NCI-H1417 treated with DMSO at 0.1 percent for 48 hours (cell line): ENCODE measurements at regions not wholly inside any gene's neighbourhood (a gene's known extent, or its start where the extent isn't known, plus 50 kb on each side); places are given as distances from the start of the nearest gene placed in this dataset.

Experiments used
- DNase-seq: peaks from one replicate; lab custom pipeline; 2025; lab: John Stamatoyannopoulos, UW

DNA sequence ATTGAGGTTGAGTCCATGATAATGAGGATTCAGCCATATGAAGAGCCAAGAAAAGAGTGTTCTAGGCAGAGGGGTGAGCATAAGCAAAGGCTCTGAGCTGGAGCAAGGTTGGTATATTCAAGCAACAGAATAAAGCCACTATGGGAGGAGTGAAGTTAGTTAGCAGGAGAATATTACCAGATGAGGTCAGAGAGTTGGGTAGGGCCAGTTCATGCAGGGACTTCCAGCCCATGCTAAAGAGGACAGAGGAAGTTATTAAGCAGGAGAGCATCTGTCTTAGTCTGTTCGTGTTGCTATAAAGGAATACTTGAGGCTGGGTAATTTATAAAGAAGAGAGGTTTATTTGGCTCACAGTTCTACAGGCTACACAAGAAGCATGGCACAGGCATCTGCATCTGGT, 57.1 kb upstream of the ATG10 start:
- DNase-seq: no peak

- DNase-seq: no peak
These were observed 58.9 kb upstream of the ATG10 start for GRCh38 chr5:81912933-81913332.

DNA sequence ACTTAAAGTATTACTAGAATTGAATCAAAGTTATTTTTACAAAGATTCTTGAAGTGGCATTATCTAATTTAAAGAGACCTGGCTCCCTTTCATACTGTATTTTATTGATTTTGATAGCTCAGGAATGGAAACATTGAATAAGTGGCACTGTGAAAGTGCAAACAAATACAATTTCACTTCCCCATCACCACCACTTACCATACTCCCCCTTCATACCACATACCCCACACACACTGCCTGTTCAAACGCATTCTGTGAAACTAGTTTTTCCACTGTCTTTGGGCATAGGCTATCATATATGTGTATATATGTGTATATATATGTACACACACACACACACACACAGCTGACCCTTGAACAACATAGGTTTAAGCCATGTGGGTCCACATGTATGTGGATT, 62.1 kb upstream of the ATG10 start:
- DNase-seq: no peak

- no peak for DNase-seq
These were observed 63.1 kb upstream of the ATG10 start for GRCh38 chr5:81908771-81909170.

DNA sequence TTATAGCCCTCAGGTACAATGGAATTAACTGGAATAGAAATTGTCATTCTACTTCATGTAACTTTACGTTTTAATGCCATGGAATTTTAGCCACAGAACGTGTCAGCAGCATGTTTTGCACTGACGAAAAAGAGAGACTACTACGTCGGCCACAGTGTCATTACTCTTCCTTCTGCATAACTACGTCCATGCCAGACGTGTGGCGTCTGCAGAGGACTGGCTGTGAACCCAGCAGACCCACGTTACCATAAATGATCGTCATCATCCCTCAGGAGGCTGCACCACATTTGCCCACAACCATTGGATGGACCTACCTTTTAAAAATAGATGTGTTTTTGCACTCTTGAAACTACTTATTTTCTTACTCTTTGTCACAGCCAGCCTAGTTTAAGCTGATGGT, 63.8 kb upstream of the ATG10 start:
- no peak for DNase-seq

- no peak for DNase-seq
These were observed 64.7 kb upstream of the ATG10 start for GRCh38 chr5:81907012-81907635.

DNA sequence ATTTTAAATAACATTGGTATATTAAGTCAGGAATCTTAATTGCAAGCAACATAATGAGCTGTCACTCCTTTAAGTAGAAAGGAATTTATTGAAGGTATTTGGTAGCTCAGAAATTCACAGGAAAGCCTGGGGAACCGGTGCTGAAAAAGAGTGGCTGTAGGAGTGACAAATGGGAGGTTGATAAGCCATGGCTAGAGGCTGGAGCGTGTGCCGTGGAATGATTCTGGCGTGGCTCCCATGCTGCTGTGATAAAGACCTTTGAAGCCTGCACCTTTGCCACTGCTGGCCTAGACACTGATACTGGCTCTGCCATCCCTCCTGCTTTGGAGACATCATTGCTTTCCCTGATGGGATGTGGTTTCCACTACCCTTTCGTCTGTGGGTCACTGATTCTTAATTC, 65.7 kb upstream of the ATG10 start:
- DNase-seq: no peak

GRCh38 chr5:81904861-81905260, 67.0 kb upstream of the ATG10 start:
- no peak for DNase-seq

DNA sequence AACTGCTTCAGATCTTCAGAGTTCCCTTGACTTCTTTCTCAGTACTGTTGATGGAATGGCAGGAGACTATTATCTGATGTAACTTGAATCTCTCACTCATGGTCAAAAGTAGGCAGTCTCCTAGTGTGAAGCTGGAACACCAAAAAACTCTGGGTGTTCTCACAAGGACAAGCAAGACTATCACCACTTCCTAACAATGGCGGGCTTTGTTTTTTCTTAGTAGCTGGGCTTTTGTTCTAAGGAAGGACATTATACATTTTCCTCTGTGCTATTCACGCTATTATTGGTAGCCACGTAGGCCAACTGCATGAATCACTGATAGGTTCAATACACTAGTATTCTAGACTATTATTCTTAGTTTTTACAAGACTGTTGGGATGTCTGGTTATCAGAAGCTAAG, 67.7 kb upstream of the ATG10 start:
- DNase-seq: no peak

- DNase-seq: no peak
These were observed 70.2 kb upstream of the ATG10 start for GRCh38 chr5:81901586-81901985.

GRCh38 chr5:81899123-81899522, 72.7 kb upstream of the ATG10 start:
- no peak for DNase-seq

GRCh38 chr5:81898403-81898802, 73.4 kb upstream of the ATG10 start:
- no peak for DNase-seq

- no peak for DNase-seq
These were observed 75.1 kb upstream of the ATG10 start for GRCh38 chr5:81896764-81897163.

- DNase-seq: no peak
These were observed 76.5 kb upstream of the ATG10 start for GRCh38 chr5:81895307-81895706.

- DNase-seq: no peak
These were observed 77.9 kb upstream of the ATG10 start for GRCh38 chr5:81893961-81894360.

GRCh38 chr5:81884871-81885270, 87.0 kb upstream of the ATG10 start:
- DNase-seq: no peak

DNA sequence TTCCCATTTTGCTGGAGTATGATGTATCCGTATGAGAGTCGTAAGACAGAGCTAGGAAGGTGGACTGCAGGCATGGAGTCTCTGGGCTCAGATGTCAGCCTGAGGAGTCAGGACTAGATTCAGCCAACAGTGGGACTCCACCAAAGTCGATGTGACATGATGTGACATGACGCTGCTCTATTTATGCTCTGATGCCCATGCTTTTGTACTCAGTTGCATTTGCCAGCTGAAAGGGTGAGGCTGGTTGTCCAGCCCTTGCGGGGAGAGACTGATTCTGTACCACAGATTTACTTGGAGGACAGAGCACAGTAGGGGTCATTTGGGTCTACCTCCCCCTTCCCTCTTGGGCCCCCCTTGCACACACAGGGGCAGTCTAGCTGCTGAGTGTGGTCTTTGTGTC, 88.5 kb upstream of the ATG10 start:
- DNase-seq: no peak

- DNase-seq: no peak
These were observed 90.2 kb upstream of the ATG10 start for GRCh38 chr5:81881595-81881994.

- no peak for DNase-seq
These were observed 91.9 kb upstream of the ATG10 start for GRCh38 chr5:81879936-81880335.

- DNase-seq: no peak
These were observed 93.5 kb upstream of the ATG10 start for GRCh38 chr5:81878333-81878732.

DNA sequence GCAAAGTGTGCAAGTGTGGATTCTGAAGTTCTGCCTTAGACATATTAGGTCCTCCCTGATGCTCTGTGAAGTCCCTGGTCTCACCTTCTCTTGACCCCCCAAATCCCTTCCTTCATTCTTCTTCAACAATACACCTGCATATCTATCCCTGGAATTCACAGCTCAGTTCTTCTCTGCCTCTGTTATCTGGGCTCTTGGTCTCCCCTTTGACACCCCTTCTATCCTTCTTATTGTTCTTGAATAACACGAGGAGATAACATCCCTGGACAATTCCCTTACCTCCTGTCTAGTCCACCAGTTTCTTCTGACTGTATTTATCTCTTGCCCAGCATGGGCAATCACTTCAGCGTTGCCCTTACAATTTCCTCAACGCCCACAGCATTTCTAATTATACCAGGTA, 104.8 kb upstream of the ATG10 start:
- no peak for DNase-seq

DNA sequence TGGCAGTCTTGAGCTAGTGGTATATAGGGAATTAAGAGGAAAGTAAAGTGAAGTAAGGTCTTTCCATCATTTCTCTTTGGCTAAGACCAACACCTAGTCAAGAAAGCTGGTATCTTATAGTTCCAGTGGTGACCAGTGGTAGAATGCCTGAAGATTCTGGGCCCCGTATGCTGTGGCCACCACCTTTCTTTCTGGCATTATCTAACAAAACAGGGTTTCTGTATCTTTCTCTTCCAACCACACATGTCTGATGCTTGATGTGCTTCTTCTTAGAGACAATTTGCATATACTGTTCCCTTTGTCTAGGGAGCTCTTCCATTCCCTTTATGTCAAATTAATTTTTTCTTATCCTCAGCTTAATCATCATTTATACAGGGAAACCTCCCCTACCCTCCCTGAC, 109.9 kb upstream of the SSBP2 start:
- no peak for DNase-seq

DNA sequence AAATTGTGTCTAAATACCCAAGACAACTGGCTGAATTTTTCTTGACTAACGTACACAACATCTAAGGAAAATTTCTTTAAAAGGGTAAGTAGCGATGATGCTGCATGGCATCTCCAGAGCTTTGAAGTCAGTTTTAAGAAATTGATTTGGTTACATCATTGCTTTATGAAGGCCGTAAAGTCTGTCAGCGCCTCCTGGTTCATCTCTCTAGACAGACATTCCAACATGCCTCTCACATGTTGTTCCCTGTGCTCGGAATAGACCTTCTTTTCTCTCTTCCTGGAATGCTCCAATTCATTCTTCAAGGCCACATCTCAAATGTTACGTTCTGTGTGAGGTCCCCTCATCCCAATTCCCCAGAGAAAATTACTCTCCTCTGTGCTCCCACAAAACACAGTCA, 108.7 kb upstream of the SSBP2 start:
- no peak for DNase-seq

- DNase-seq: no peak
These were observed 106.3 kb upstream of the SSBP2 start for GRCh38 chr5:81856948-81857928.
